GM12878 (cell line): ENCODE measurements at regions not wholly inside any gene's neighbourhood (a gene's known extent, or its start where the extent isn't known, plus 50 kb on each side); places are given as distances from the start of the nearest gene placed in this dataset.

ENCODE experiments used
- ATAC-seq: fragments of 200-7000 bp; cut with Tn5 transposase; 3 replicates; pipeline ENCODE4 v1.9.1; 2020; ENCODE audit warnings: mild to moderate bottlenecking, moderate library complexity
- BruUV-seq: library from RNA; stranded (reverse); fragments of 400-500 nt; replicated peaks from 2 replicates; lab custom pipeline; 2021; lab: Mats Ljungman, UMichigan
- CTCF ChIA-PET: fragments of 300-600 bp; sonication (Branson Sonifier 250); formaldehyde crosslinking; extraction: SDS; loops from one replicate; lab custom pipeline; 2021; ENCODE audit warnings: inconsistent platforms; lab: Yijun Ruan, JAX
- POLR2A ChIA-PET: fragments of 350-600 bp; formaldehyde crosslinking; extraction: SDS; loops from one replicate; lab custom pipeline; 2021; ENCODE audit warnings: inconsistent platforms; lab: Charles Lee
- RAD21 ChIA-PET: fragments of 300-600 bp; sonication (Branson Sonifier 250); formaldehyde crosslinking; loops from one replicate; lab custom pipeline; 2023; ENCODE audit warnings: antibody characterized with exemption; ENCODE audit not compliant: unreplicated experiment; lab: Charles Lee
- SMC1A ChIA-PET: fragments of 300-600 bp; sonication (Branson Sonifier 250); formaldehyde crosslinking; loops from one replicate; lab custom pipeline; 2023; ENCODE audit not compliant: unreplicated experiment, uncharacterized antibody; lab: Charles Lee
- DNase-seq: peaks from one replicate; pipeline ENCODE4 v3.0.0-alpha.2; 2011; ENCODE audit warnings: low read depth, low spot score
- FAIRE-seq: peaks from 3 replicates; lab custom pipeline; 2011; peaks lifted over from hg19 to GRCh38; lab: Jason Lieb, UNC
- H2AFZ ChIP-seq: 2 replicates; pipeline ENCODE4 v1.6.0; 2011; ENCODE audit warnings: low read depth, low read length, control low read depth; ENCODE audit not compliant: control insufficient read depth
- H3K27ac ChIP-seq: 2 replicates; pipeline ENCODE4 v1.5.1; 2011; ENCODE audit warnings: control low read depth; ENCODE audit not compliant: control insufficient read depth, insufficient read depth
- H3K27me3 ChIP-seq, 2 experiments: replicated peaks in 1 of 2; 2 replicates each; pipeline versions ENCODE4 v1.6.0 to v1.6.1; 2011; ENCODE audit warnings: low read length in 1 of 2; ENCODE audit not compliant: control insufficient read depth in 2 of 2, insufficient read depth in 2 of 2
- H3K36me3 ChIP-seq, 2 experiments: 2 replicates each; pipeline ENCODE4 v1.5.1; 2011; ENCODE audit warnings: low read length in 1 of 2; ENCODE audit not compliant: control insufficient read depth in 2 of 2, insufficient read depth in 2 of 2
- H3K4me1 ChIP-seq: 2 replicates; pipeline ENCODE4 v1.6.1; 2011; ENCODE audit warnings: mild to moderate bottlenecking, low read length, moderate library complexity, mixed read lengths; ENCODE audit not compliant: control insufficient read depth, insufficient read depth
- H3K4me2 ChIP-seq: 2 replicates; pipeline ENCODE4 v1.6.0; 2011; ENCODE audit warnings: control low read depth; ENCODE audit not compliant: control insufficient read depth, insufficient read depth
- H3K4me3 ChIP-seq: fragments of 200-600 bp; sonication (generic); 2 replicates; pipeline ENCODE4 v1.5.1; 2016
- H3K79me2 ChIP-seq: 2 replicates; pipeline ENCODE4 v1.6.0; 2011; ENCODE audit warnings: low read length; ENCODE audit not compliant: control insufficient read depth, insufficient read depth
- H3K9ac ChIP-seq: 2 replicates; pipeline ENCODE4 v1.8.0; 2011; ENCODE audit warnings: low read length, control low read depth, mixed read lengths; ENCODE audit not compliant: control insufficient read depth, insufficient read depth
- H3K9me3 ChIP-seq: replicated peaks from 3 replicates; pipeline ENCODE4 v1.5.1; 2011; ENCODE audit warnings: mild to moderate bottlenecking, low read length; ENCODE audit not compliant: control insufficient read depth, insufficient read depth
- H4K20me1 ChIP-seq: 2 replicates; pipeline ENCODE4 v1.6.0; 2011; ENCODE audit not compliant: control insufficient read depth, insufficient read depth
- BMI1 ChIP-seq: fragments of 450-650 bp; IDR thresholded peaks from 2 replicates; pipeline ENCODE4 v1.6.1; 2016; ENCODE audit warnings: mild to moderate bottlenecking, moderate library complexity, borderline replicate concordance
- CBX5 ChIP-seq: sonication (generic); IDR thresholded peaks from 2 replicates; pipeline ENCODE4 v1.6.1; 2016; ENCODE audit warnings: low read depth, moderate library complexity, mild to moderate bottlenecking, inconsistent platforms
- CREM ChIP-seq: IDR thresholded peaks from 2 replicates; pipeline ENCODE4 v1.6.1; 2014; ENCODE audit warnings: antibody characterized with exemption, low read depth
- KAT2A ChIP-seq: conservative IDR thresholded peaks from 2 replicates; pipeline ENCODE4 v1.6.1; 2011; ENCODE audit warnings: low read depth, low read length; ENCODE audit not compliant: control insufficient read depth
- KLF5 ChIP-seq: fragments of 450-650 bp; IDR thresholded peaks from 2 replicates; pipeline ENCODE4 v1.6.1; 2014; ENCODE audit warnings: mild to moderate bottlenecking; ENCODE audit not compliant: partially characterized antibody
- MYB ChIP-seq: fragments of 150-350 bp; IDR thresholded peaks from 2 replicates; pipeline ENCODE4 v1.6.1; 2014; ENCODE audit warnings: mild to moderate bottlenecking, low read depth, low read length, borderline replicate concordance
- PAX8 ChIP-seq: fragments of 450-650 bp; IDR thresholded peaks from 2 replicates; pipeline ENCODE4 v1.6.1; 2017; ENCODE audit warnings: mild to moderate bottlenecking, moderate library complexity
- POU2F2 ChIP-seq: IDR thresholded peaks from 3 replicates; pipeline ENCODE4 v1.6.1; 2011; ENCODE audit warnings: low read depth, mild to moderate bottlenecking, low read length, borderline replicate concordance
- RB1 ChIP-seq: fragments of 450-650 bp; formaldehyde crosslinking; IDR thresholded peaks from 2 replicates; pipeline ENCODE4 v1.6.1; 2017; ENCODE audit warnings: mild to moderate bottlenecking, borderline replicate concordance
- SMC3 ChIP-seq: IDR thresholded peaks from 2 replicates; pipeline ENCODE4 v1.6.1; 2011; ENCODE audit warnings: low read length, improper control_type of control experiment, borderline replicate concordance
- SREBF2 ChIP-seq: IDR thresholded peaks from 2 replicates; pipeline ENCODE4 v1.6.1; 2012; ENCODE audit warnings: mild to moderate bottlenecking, low read length
- SRF ChIP-seq, 2 experiments: IDR thresholded peaks; 2 replicates each; pipeline ENCODE4 v1.6.1; 2011; ENCODE audit warnings: low read depth in 2 of 2, low read length in 2 of 2, mild to moderate bottlenecking in 1 of 2, moderate library complexity in 1 of 2
- SUPT20H ChIP-seq: IDR thresholded peaks from 2 replicates; pipeline ENCODE4 v1.6.1; 2011; ENCODE audit warnings: low read depth, mild to moderate bottlenecking, low read length, moderate library complexity, borderline replicate concordance; ENCODE audit not compliant: control insufficient read depth
- TARDBP ChIP-seq: IDR thresholded peaks from 2 replicates; pipeline ENCODE4 v1.6.1; 2016; ENCODE audit warnings: borderline replicate concordance
- YBX1 ChIP-seq: fragments of 450-650 bp; IDR thresholded peaks from 2 replicates; pipeline ENCODE4 v1.6.1; 2016; ENCODE audit warnings: antibody characterized with exemption
- WGBS: methylation state at CpG from one replicate; pipeline ENCODE4 v1.1.6; 2016; ENCODE audit warnings: low lambda C conversion rate; ENCODE audit not compliant: insufficient replicate concordance, insufficient coverage; ENCODE audit errors: missing lambda C conversion rate; 5-methylcytosine and 5-hydroxymethylcytosine counted together
- in situ Hi-C: fragments of 300-500 bp; cut with MboI; formaldehyde crosslinking; loops from 9 replicates; pipeline ENCODE4 v1.14.3; 2018; ENCODE audit warnings: mixed read lengths
- intact Hi-C: fragments of 100-400 bp; cut with micrococcal nuclease; formaldehyde crosslinking; loops from one replicate; pipeline ENCODE4 v1.14.2; 2022; ENCODE audit not compliant: unreplicated experiment
- TF ChIP-seq, protein P1 (sequence below): IDR thresholded peaks from 2 replicates; pipeline ENCODE4 v1.6.1; 2011; ENCODE audit warnings: borderline replicate concordance, low read depth, mild to moderate bottlenecking, moderate library complexity, mixed read lengths, low read length; ENCODE audit not compliant: insufficient read depth; ENCODE audit errors: extremely low read length
- TF ChIP-seq, protein P2 (sequence below): IDR thresholded peaks from 2 replicates; pipeline ENCODE4 v1.6.1; 2012; ENCODE audit warnings: low read depth, low read length, improper control_type of control experiment

DNA sequence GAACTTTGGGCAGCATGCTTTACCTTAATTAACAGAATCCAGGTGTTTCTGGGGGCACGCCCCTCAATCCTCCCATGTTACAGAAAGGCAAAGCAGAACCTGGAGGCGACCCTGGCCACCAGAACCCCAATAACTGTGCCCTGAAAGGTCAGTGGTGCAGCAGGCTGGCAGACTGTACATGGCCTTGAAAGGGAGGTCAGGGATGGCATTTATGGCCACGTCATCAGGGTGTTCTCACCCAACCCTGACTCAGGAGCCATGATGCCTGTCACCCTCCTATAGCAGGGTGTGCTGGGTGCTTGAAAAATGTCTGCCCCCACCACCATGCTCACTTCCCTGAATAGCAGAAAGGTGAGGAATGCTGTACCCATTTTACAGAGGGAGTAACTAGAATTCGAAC, 177.7 kb downstream of the TMEM132E start:
- RAD21 ChIA-PET: no interaction called here
- Histone ChIP-seq H3K27me3 (peaks cover 0 to 1% of the 10 kb centered on the region in 2 experiments; a peak in 1 of 4 replicates), H3K9me3 (no peaks in the 10 kb centered on the region), H3K9ac (no peak overlapping the region), H3K4me3 (no peak overlapping the region), H3K4me2 (no peak overlapping the region), H4K20me1 (no peaks in the 10 kb centered on the region), H3K4me1 (no peaks in the 10 kb centered on the region), H3K36me3 (no peaks in the 10 kb centered on the region), H2AFZ (no peak overlapping the region), H3K27ac (no peak overlapping the region), H3K79me2 (no peaks in the 10 kb centered on the region)
- ATAC-seq (no peak), DNase-seq (no peak), FAIRE-seq (no peak)
- in situ Hi-C loops: no loop called here
- CTCF ChIA-PET: no interaction called here
- intact Hi-C loops: loop anchor here (10.0 kb wide), 1 partner anchor 52 kb away; no protein-coding TSS in a partner anchor
- no TSS peak for BruUV-seq
- WGBS: 18% methylated on average over 4 of the region's 4 CpGs
- POLR2A ChIA-PET: no interaction called here
- TF ChIP-seq TARDBP: no peak
- no peak for TF ChIP-seq RB1
- TF ChIP-seq SREBF2: no peak
- no peak for TF ChIP-seq YBX1
- no peak for TF ChIP-seq SUPT20H
- no peak for TF ChIP-seq MYB
- no peak for TF ChIP-seq POU2F2
- no peak for TF ChIP-seq PAX8
- TF ChIP-seq KAT2A: no peak
- no peak for TF ChIP-seq BMI1
- TF ChIP-seq, protein P1, sequence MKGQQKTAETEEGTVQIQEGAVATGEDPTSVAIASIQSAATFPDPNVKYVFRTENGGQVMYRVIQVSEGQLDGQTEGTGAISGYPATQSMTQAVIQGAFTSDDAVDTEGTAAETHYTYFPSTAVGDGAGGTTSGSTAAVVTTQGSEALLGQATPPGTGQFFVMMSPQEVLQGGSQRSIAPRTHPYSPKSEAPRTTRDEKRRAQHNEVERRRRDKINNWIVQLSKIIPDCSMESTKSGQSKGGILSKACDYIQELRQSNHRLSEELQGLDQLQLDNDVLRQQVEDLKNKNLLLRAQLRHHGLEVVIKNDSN: no peak
- TF ChIP-seq SRF (IDR thresholded peaks at IDR 0.05; ENCODE audit: low read depth in 2 of 2, low read length in 2 of 2): no peak
- TF ChIP-seq CREM: no peak
- TF ChIP-seq KLF5: no peak
- TF ChIP-seq, protein P2, sequence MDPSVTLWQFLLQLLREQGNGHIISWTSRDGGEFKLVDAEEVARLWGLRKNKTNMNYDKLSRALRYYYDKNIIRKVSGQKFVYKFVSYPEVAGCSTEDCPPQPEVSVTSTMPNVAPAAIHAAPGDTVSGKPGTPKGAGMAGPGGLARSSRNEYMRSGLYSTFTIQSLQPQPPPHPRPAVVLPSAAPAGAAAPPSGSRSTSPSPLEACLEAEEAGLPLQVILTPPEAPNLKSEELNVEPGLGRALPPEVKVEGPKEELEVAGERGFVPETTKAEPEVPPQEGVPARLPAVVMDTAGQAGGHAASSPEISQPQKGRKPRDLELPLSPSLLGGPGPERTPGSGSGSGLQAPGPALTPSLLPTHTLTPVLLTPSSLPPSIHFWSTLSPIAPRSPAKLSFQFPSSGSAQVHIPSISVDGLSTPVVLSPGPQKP: no peak
- TF ChIP-seq CBX5: no peak
- TF ChIP-seq SMC3: no peak
- SMC1A ChIA-PET: no interaction called here
